ENCODE measurements at regions not wholly inside any gene's neighbourhood (a gene's known extent, or its start where the extent isn't known, plus 50 kb on each side); places are given as distances from the start of the nearest gene placed in this dataset.
"Not testable (repeated sequence)": the region's sequence is repeated elsewhere in the genome, so short reads cannot be mapped to it uniquely, and the experiment has no call there.

DNA sequence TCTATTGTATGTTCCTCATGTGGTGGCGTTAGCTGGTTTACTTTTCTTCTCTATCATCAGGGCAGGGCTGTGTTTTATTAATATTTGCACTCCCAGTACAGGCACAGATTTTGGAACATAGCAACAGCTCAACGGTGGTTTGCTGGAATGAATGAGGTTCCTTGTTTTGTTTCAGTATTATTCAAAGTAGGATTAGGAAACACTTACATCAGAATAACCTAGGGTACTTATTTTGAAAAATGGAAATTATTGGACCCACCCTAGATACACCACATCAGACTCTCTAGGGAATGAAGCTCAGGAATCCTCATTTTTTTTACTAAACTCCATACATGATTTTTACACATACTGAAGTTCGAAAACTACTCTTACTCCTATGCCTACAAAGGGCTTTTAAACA lies 108.8 kb upstream of the ENPEP start:
- intact Hi-C loops (cut with DNase I) = loop anchor here in 1 of 2 donors (10.0 kb wide), 1 partner anchor 108 kb away; the partner anchor contains the start of gene ENPEP

DNA sequence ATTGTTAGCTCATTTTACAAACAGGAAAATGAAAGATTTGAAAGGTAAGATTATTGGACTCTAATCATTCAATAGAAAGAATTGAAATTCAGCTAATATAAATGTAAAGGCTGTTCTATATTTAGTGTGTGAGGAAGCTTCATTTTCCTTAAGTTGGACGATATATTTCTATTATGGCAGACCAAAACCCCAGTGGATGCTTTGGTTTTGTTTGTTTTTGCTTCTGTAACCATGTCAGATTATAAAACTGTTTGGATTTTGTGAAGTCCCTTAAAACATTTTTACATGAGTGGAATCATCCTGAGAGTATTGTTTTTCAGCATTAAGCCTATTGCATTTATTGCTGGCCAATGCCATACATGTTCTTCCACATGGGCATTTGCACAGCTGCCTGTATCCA lies 110.2 kb upstream of the ENPEP start:
- intact Hi-C loops (cut with DNase I) = loop anchor here in 1 of 2 donors (10.0 kb wide), 1 partner anchor 109 kb away; the partner anchor contains the start of gene ENPEP
- ATAC-seq (no peak), DNase-seq (no peak)

More for the DNA sequence above, 108.8 kb upstream of the ENPEP start:
- ATAC-seq = no peak
- DNase-seq = no peak

DNA sequence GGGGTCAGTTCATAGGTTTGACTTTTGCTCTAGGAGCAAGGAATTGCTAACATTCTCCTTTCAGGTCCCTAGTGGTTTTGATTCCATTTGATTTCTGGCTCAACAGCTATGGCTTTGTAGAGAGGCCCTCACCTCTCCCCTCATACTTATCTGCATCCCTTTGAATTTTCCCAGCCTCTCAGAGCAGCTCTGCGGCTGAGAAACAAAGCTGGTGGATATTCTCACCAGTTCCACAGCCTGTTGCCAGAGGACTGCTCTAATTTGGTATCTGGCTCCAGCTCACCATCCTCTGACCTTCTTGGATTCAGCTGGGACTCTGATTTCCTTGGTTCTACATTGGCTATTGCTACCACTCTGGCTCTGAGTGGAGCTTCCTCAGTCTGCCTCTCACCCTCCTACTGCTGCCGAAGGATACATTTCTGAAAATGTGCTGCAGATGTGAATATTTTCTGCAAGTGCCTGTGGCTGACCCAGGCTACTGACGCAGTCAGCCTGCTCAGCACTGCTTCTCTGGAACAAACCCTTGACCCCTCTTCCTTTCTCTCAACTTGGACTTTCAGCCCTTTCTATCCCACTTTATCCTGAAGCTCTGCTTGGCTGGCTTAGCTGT lies 110.9 kb upstream of the ENPEP start:
- intact Hi-C loops (cut with DNase I) = loop anchor here in 1 of 2 donors (10.0 kb wide), 1 partner anchor 110 kb away; the partner anchor contains the start of gene ENPEP
- DNase-seq (no peak), ATAC-seq (peak; percentile 75 to 86)

DNA sequence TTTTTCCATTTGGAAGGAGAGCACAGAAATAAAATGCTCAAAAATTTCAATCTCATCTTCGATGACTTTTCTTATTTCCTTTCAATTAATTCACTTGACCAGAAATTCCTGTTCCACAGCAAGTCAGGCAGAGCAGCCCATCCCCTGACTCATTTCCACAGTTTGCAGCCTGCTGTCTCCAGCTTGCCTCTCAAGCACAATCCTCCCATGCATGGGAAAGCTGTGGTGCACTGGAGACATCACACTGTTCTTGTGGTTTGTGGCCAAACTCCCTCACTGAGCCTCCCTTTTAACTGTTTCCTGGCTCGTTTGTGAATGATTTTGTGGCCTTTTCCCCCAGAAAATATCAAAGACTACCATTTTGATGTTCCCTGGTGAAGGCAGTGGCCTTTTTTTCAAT lies 114.0 kb upstream of the ENPEP start:
- ATAC-seq = no peak
- intact Hi-C loops (cut with DNase I) = loop anchor here in 1 of 2 donors (10.0 kb wide), 1 partner anchor 113 kb away; the partner anchor contains the start of gene ENPEP
- no peak for DNase-seq

DNA sequence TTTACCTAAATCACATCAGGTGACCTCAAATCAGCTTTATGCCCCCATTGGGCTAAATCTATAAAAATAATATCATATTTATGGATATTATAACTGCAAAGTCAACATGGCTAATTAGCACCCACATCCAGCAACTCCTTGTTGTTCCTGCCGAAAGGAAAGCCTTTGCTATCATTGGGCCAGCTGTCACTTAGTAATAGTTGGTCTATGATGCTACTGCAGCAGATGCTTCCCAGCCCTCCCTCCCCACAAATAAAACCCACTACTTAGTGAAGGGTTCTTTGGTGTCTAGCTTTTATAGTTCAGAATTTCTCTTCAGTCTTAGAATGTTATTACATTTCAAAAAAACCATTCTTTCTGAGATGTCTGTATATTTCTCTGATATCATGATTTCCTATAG lies 116.9 kb upstream of the ENPEP start:
- ATAC-seq = no peak
- no peak for DNase-seq
- intact Hi-C loops (cut with DNase I) = no loop called here

DNA sequence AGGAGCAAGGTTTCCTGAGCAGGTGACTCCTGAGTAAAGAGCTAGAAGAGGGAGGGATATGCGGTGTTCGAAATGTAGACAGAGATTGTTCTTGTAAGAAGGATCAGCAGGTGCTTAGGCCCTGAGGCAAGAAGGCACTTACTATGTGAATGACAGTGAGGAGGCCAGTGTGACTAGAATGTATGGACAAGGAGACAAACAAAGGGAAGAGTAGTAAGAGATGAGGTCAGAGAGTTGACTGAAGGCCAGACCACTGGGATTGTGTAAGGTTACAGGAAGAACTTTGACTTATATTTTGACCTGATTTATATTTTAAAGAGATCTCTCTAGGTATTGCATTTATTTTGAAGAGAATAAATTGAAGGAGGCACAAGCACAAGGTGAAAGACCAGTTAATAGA lies 118.4 kb upstream of the ENPEP start:
- no peak for DNase-seq

DNA sequence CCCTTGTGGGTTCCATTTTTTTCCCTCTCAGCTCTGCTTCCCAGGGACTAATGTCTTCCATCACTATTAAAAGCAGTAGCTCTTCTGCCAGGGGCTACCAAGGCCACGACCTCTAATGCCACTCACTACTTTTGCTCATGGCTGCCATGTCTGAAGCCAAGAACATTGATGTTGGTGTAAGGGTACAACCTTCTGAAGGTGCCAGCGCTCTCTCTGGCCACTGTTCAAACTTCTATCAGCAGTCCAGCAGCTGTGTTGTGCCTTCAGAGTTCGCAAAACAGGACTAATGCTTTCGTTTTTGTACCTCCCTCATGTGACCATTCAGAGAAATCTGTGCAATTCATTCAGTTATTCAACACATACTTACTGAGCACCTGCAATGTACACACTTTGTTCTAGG lies 121.5 kb upstream of the ENPEP start:
- DNase-seq = no peak
- intact Hi-C loops (cut with DNase I) = no loop called here
- ATAC-seq = peak; percentile 27 to 41

More for the DNA sequence above, 118.4 kb upstream of the ENPEP start:
- ATAC-seq = no peak
- intact Hi-C loops (cut with DNase I) = no loop called here

DNA sequence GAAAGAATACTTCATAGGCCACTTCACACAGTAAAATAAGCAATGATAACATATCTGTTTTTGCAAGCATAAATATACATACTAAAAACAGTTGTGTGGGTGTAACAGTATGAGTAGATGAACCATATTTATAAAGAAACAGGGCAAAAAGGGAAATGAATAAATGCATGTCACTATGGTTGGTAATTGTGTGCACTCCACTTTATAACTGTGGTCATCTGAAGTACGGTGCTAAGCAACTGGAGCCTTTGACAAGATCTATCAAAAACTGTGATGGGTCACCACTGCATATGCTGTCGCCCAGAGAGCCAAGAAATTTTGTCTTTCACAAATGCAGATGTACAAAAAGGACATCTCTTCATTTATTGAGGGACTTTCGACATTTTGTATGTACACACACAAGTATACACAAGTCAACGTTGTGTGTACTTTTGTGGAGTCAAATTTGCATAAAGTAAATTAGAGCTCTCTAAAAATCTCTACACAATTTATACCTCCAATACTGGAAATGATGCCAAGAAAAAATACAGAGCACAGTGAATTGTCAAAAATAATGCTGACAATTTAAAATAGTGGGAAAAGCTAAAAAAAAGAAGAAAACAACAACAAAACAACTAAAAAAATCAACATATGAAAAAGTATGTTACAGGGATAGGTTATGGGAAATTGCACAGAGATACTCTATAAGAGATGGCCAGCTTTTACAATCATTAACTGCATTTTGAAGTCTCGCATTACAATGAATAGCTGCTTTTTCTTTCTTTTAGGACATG lies 123.1 kb upstream of the ENPEP start:
- ATAC-seq (no peak), DNase-seq (no peak)
- intact Hi-C loops (cut with DNase I) = no loop called here

DNA sequence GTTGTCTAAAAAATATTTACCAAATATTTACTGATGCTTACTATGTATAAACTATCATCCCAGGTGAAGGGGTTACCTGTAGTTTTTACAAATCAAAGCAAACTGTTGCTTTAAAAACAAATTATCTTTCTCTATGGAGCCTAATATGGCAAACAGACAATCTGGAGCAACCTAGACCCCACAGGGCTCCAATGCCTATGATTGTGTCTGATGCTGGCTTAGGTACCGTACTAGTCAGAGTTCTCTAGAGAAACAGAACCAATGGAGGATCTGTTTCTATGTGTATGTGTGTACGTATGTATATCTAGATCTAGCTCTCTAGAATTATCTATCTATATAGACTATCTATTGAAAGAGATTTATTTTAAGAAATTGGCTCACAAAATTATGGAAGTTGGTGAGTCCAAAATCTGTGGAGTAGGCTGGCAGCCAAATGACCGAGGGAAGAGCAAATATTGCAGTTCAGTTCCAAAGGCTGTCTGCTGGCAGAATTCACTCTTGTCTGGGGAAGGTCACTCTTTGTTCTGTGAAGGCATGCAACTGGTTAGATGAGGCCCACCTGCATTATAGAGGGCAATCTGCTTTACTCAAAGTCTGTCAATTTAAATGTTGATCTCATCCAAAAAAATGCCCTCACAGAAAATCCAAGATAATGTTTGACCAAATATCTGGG lies 127.1 kb upstream of the ENPEP start:
- intact Hi-C loops (cut with DNase I) = loop anchor here (10.0 kb wide), 2 partner anchors 156 to 166 kb away; no protein-coding TSS in a partner anchor

DNA sequence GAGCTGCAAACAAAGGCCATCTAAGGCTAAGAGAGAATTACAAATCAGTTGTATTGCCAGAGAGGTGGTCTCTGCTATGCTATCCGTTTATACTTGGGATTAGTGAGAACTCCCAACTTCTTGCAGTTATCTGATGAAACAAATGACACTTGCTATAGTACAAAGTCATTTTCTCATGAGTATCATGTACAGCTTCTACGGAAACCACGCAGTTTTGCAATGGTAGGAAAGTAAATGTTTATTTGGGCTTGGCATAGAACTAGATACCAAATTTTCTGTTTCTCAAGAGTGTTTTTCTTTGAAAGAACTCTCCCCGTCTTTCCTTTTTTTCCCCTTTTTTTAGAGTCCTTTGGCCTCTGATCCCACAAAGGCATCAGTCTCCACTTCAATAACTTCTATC lies 128.2 kb upstream of the ENPEP start:
- DNase-seq = no peak
- intact Hi-C loops (cut with DNase I) = loop anchor here (10.0 kb wide), 2 partner anchors 157 to 167 kb away; no protein-coding TSS in a partner anchor
- no peak for ATAC-seq

More for the DNA sequence above, 127.1 kb upstream of the ENPEP start:
- ATAC-seq (no peak), DNase-seq (no peak)

DNA sequence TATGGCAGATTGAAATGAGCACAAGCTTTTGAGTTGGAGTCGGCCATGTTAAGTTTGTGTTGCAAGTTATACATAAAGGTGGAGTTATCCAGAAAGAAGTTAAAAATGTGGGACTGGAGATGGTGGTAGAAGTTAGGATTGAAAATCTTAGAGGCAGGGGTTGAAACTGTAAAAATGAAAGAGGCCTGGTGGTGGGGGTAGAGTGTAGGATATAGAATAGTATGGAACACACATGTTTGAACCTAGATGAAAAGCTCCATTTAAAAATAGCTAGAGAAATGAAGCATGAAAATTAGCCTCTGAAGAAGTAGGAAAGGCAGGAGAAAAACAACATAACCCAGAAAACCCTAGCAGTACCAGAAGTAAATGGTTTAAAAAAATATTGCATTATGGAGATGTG lies 131.8 kb upstream of the ENPEP start:
- DNase-seq (no peak), ATAC-seq (no peak)
- intact Hi-C loops (cut with DNase I) = loop anchor here (10.0 kb wide), 2 partner anchors 161 to 171 kb away; no protein-coding TSS in a partner anchor

DNA sequence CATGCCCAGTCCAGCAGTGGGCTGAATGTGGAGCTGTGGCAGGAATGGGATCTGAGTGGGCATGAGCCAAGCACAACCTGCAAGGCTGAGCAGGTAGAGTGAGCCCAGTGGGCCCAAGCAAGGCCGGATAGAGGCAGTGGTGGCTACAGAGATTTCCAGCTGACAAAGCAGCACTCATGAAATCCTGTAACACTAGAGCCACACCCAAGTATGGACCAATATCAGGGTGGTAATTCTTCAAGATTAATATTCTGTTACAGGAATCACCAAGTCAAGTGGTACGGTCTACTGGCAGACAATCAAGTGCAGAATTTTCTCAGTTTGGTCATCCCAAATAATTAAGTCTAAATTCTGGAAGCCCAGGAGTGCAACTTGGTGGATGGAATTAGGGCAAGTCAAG lies 132.4 kb upstream of the ENPEP start:
- no peak for ATAC-seq
- intact Hi-C loops (cut with DNase I) = loop anchor here (10.0 kb wide), 2 partner anchors 161 to 171 kb away; no protein-coding TSS in a partner anchor
- DNase-seq = no peak

DNA sequence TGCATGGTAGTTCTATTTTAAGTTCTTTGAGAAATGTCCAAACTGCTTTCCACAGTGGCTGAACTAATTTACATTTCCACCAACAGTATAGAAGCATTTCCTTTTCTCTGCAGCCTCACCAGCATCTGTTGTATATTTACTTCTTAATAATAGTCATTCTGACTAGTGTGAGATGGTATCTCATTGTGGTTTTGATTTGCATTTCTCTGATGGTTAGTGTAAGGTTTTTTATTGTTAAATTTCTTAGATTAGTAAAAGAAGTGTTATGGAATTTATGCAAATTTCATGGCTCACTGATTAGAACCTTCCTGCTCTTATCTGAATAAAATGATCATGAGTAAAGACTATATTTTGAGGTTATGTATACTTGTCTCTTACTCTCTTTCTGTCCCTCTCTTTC lies 134.8 kb upstream of the ENPEP start:
- DNase-seq, ATAC-seq: not testable (repeated sequence)
- intact Hi-C loops (cut with DNase I) = loop anchor here (10.0 kb wide), 2 partner anchors 164 to 174 kb away; no protein-coding TSS in a partner anchor

DNA sequence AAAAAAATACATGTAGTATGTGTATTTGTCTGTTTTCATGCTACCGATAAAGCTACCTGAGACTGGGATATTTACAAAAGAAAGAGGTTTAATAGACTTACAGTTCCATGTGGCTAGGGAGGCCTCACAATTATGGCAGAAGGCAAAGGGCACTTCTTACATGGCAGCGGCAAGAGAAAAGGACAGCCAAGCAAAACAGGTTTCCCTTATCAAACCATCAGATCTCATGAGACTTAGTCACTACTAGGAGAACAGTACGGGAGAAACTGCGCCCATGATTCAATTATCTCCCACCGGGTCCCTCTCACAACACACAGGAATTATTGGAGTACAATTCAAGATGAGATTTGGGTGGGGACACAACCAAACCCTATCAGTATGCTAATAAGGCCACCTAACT lies 137.0 kb upstream of the ELOVL6 start:
- intact Hi-C loops (cut with DNase I) = no loop called here
- DNase-seq = no peak
- no peak for ATAC-seq

DNA sequence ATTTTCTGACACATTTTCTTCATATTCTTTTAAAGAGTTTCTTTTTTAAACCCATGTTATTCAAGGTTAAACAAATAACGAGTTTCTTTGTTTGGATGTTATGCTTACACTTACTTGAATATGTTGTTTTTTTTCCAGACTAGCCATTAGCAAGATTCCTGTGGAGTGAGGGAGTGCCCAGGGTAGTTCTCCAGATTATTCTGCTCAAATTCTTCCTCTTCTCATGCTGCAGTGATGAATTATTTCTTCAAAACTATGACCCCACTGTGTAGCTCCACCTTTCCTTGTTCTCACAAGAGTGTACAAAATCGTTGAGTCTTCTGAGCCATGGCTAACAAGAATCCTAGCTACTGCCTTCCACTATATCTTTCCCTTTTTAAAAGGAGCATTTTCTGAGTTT lies 134.1 kb upstream of the ELOVL6 start:
- ATAC-seq (no peak), DNase-seq (no peak)
- intact Hi-C loops (cut with DNase I) = no loop called here

DNA sequence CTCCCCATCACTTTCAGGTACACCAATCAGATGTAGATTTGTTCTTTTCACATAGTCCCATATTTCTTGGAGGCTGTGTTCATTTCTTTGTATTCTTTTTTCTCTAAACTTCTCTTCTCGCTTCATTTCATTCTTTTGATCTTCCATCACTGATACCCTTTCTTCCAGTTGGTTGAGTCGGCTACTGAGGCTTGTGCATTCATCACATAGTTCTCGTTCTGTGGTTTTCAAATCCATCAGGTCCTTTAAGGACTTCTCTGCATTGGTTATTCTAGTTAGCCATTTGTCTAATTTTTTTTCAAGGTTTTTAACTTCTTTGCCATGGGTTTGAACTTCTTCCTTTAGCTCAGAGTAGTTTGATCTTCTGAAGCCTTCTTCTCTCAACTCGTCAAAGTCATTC lies 128.0 kb upstream of the ELOVL6 start:
- DNase-seq; ATAC-seq; intact Hi-C loops (cut with DNase I): not testable (repeated sequence)

DNA sequence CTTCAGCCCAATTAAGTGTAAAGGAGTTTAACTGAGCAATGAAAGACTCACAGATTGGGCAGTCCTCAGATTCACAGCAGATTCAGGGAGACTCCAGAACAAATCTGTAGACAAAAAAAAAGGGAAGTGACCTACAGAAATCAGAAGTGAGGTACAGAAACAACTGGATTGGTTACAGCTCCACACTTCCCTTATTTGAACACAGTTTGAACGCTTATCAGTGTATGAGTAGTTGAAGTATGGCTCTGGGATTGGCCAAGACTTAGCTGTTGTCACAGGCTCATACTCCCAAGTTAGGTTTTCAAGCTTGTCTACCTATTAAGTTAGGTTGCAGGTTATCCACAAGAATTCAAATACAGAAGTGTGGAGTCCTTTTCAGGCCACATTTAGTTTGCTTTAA lies 112.4 kb upstream of the ELOVL6 start:
- DNase-seq (no peak), ATAC-seq (no peak)
- intact Hi-C loops (cut with DNase I) = loop anchor here (5.0 to 10.0 kb wide), 2 partner anchors 202 to 204 kb away; no protein-coding TSS in a partner anchor

DNA sequence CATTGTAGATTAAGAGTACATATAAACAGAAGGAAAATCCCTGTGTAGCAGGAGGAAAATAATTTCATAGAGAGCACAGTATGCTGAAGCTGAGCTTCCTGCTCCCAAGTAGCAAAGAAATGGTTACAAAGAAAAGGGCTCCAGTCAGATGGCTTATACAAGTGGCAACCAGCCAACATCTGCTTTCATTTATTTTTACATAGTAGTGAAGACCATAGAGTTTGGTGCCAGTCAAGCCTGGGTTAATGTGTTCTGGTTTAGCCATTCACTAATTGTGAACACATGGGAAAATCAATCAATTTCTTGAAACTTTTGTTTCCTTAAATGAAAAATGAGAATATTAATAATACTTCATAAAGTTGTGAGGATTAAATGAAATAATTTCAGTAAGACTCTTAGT lies 111.3 kb upstream of the ELOVL6 start:
- intact Hi-C loops (cut with DNase I) = loop anchor here (5.0 to 10.0 kb wide), 2 partner anchors 203 to 205 kb away; no protein-coding TSS in a partner anchor
- DNase-seq (no peak), ATAC-seq (no peak)

DNA sequence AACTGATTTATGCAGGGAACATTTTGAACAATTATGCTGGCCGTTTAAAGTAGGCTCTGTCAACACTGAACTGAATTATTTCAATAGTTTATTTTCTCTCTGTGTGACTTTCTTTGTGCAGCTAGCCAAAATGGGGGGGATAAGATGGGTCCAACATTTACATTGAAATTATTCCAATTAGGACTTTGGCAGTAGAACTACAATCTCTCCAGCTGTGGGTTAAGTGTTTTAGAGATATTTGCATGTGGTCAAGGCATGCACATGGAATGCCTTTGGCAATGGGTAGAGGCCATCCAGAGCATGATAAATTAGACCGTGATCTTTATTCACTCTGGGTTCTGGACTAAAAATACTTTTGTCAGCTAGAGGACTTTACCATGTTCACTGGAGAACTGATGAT lies 107.9 kb upstream of the ELOVL6 start:
- ATAC-seq (peak; percentile 42 to 77), DNase-seq (no peak)
- intact Hi-C loops (cut with DNase I) = no loop called here

DNA sequence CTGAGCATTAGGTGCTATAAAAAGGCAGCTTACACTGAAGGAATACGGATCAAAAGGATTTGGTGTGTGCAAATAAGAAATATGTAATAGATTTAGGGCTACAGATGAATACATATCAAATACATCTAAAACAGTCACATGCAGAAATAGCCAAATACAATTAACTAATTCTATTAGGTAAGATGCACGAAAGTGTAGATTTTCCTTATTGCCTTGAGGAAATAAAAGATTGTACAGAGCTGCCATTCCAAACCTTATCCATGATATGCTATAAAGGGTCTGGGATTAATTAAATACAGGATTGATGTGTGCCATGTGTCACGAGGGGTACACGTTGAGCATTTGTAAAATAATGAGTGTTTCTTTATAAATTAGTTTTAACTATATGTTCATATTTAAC lies 107.0 kb upstream of the ELOVL6 start:
- ATAC-seq (no peak), DNase-seq (no peak)
- intact Hi-C loops (cut with DNase I) = no loop called here
